CD8-positive, alpha-beta memory T cell (primary cell): ENCODE measurements at regions not wholly inside any gene's neighbourhood (a gene's known extent, or its start where the extent isn't known, plus 50 kb on each side); places are given as distances from the start of the nearest gene placed in this dataset.
"Not testable (repeated sequence)": the region's sequence is repeated elsewhere in the genome, so short reads cannot be mapped to it uniquely, and the experiment has no call there.

Experiments used
- CTCF ChIA-PET: fragments of 350-600 bp; sonication (Branson Sonifier 250); formaldehyde crosslinking; loops from one replicate; lab custom pipeline; 2021; ENCODE audit warnings: antibody characterized with exemption; lab: Charles Lee
- POLR2A ChIA-PET: fragments of 350-600 bp; sonication (Branson Sonifier 250); formaldehyde crosslinking; loops from one replicate; lab custom pipeline; 2021; ENCODE audit warnings: antibody characterized with exemption; lab: Charles Lee
- DNase-seq, 5 donors: peaks; one replicate each; pipeline versions ENCODE4 v3.0.0 to v3.0.0-alpha.2; 2020 to 2022; ENCODE audit warnings: mixed read lengths in 1 of 5
- H3K27ac ChIP-seq: one replicate; pipeline ENCODE4 v1.7.0; 2013; ENCODE audit warnings: low read depth, mild to moderate bottlenecking, low read length, moderate library complexity
- H3K27me3 ChIP-seq: 2 replicates; pipeline ENCODE4 v1.7.0; 2013; ENCODE audit warnings: low read length, mild to moderate bottlenecking; ENCODE audit not compliant: insufficient read depth, poor library complexity, severe bottlenecking
- H3K36me3 ChIP-seq: 2 replicates; pipeline ENCODE4 v1.7.0; 2013; ENCODE audit warnings: mild to moderate bottlenecking, low read length, moderate library complexity; ENCODE audit not compliant: insufficient read depth
- H3K4me1 ChIP-seq: 2 replicates; pipeline ENCODE4 v1.7.0; 2013; ENCODE audit warnings: mild to moderate bottlenecking, low read length, moderate library complexity; ENCODE audit not compliant: insufficient read depth
- H3K4me3 ChIP-seq: 2 replicates; pipeline ENCODE4 v1.7.0; 2013; ENCODE audit warnings: mild to moderate bottlenecking, low read length
- H3K9me3 ChIP-seq: 2 replicates; pipeline ENCODE4 v1.7.0; 2013; ENCODE audit warnings: mild to moderate bottlenecking, low read length
- H3K27ac Mint-ChIP-seq, 8 donors: one replicate each; pipeline ENCODE4 v1.8.0; 2020 to 2021; ENCODE audit warnings: mixed read lengths in 8 of 8, mild to moderate bottlenecking in 6 of 8, inconsistent platforms in 3 of 8, moderate library complexity in 3 of 8
- H3K27me3 Mint-ChIP-seq, 2 donors: one replicate each; pipeline ENCODE4 v1.8.0; 2020 to 2021; ENCODE audit warnings: mixed read lengths in 2 of 2, mild to moderate bottlenecking in 1 of 2, moderate library complexity in 1 of 2
- H3K36me3 Mint-ChIP-seq, 3 donors: one replicate each; pipeline ENCODE4 v1.8.0; 2020 to 2021; ENCODE audit warnings: mixed read lengths in 3 of 3, inconsistent platforms in 1 of 3, mild to moderate bottlenecking in 1 of 3
- H3K4me1 Mint-ChIP-seq, 3 donors: one replicate each; pipeline ENCODE4 v1.8.0; 2020 to 2021; ENCODE audit warnings: mixed read lengths in 3 of 3, inconsistent platforms in 1 of 3, mild to moderate bottlenecking in 1 of 3
- H3K4me3 Mint-ChIP-seq, 7 donors: one replicate each; pipeline ENCODE4 v1.8.0; 2020 to 2021; ENCODE audit warnings: mixed read lengths in 7 of 7, mild to moderate bottlenecking in 6 of 7, moderate library complexity in 4 of 7, inconsistent platforms in 2 of 7
- H3K9me3 Mint-ChIP-seq, 5 donors: one replicate each; pipeline ENCODE4 v1.8.0; 2020 to 2022; ENCODE audit warnings: mixed read lengths in 5 of 5, mild to moderate bottlenecking in 3 of 5, moderate library complexity in 2 of 5, inconsistent platforms in 1 of 5

DNA sequence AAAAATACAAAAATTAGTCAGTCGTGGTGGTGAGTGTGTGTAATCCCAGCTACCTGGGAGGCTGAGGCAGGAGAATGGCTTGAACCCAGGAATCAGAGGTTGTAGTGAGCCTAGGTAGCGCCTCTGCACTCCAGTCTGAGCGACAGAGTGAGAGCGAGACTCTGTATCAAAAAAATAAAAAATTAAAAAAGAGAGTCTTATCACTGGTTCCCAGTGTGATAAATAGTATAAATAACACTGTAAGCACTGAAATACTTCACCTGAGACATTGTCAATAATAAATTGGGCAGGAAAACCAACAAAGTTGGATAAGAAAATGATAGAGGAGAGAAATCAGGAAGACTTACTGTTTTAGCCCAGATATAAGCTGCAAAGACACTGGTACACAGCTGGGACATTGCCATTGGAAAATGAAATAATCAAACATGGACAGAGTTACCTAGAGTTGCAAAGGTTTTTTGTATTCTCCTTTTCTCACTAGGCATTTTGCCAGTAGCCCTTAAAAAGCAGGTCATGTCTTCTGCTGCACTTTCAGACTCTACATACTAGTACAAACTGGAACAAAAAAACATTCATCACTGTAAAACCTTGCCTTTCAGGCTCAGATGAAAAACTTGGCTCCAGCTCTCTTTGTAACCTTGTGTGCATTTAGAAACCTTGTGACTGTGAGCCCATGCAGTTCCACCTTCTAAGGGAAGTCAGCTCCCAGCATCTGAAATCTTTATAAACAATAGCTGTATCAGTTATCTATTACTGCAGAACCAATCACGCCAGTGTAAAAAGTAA is 55.0 kb upstream of the PPP1R2C start:
- Mint-ChIP-seq H3K36me3 (peaks cover 0 to 17% (median 2%) of the 10 kb centered on the region in 3 donors), H3K4me1 (peaks cover 0 to 8% (median 7%) of the 10 kb centered on the region in 3 donors), H3K9me3 (peaks cover 0 to 2% (median 0%) of the 10 kb centered on the region in 5 donors), H3K27ac (no peak overlapping the region), H3K27me3 (no peaks in the 10 kb centered on the region), H3K4me3 (no peak overlapping the region)
- no peak overlapping the region for H3K27ac ChIP-seq
- POLR2A ChIA-PET: no interaction called here
- DNase-seq: no peak
- no peaks in the 10 kb centered on the region for H3K9me3 ChIP-seq
- CTCF ChIA-PET: no interaction called here
- H3K36me3 ChIP-seq: no peaks in the 10 kb centered on the region
- H3K4me3 ChIP-seq: no peak overlapping the region
- no peaks in the 10 kb centered on the region for H3K27me3 ChIP-seq
- no peaks in the 10 kb centered on the region for H3K4me1 ChIP-seq

- H3K27ac ChIP-seq, H3K4me3 ChIP-seq, H3K4me3 Mint-ChIP-seq, H3K27me3 Mint-ChIP-seq, H3K9me3 ChIP-seq, H3K4me1 Mint-ChIP-seq, DNase-seq, H3K9me3 Mint-ChIP-seq, H3K27me3 ChIP-seq, POLR2A ChIA-PET, H3K4me1 ChIP-seq, CTCF ChIA-PET, H3K36me3 ChIP-seq: not testable (repeated sequence)
- Mint-ChIP-seq H3K27ac (peak overlapping the region in 1 of 8 donors; percentile 1), H3K36me3 (peaks cover 0 to 17% (median 1%) of the 10 kb centered on the region in 3 donors)
Observed at GRCh38 chrX:42833550-42833940, 55.6 kb upstream of the PPP1R2C start.

DNA sequence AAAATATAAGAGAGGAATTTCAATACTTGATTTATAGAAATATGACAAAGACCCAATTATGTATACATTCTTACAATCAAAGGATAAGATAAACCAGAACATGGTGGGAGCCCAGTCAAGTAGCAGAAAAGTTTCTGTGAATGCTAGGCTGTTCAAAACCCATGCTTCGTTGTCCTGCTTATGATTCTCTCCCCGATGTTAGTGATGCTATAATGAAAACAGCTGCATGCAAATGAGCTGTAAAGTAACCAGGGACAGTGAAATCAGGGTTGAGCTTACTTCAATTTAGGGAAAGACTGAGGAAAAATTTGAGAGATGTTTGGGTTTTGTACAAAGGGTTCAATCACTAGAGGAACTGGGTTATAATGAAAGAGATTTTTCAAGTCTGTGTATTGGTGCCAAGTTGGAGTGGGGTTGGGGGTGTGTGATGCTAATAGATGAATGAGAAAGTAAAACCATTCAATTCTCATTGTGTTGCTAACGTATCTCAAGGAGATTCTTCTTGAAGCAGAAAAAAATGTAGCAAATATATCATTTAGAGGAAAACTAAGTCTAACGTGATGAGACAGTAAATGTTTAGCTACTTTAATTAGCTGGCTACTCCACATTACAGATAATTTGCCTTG is 59.3 kb upstream of the PPP1R2C start:
- POLR2A ChIA-PET: no interaction called here
- H3K27ac ChIP-seq: no peak overlapping the region
- CTCF ChIA-PET: interaction anchor here (0.7 kb wide), 1 partner anchor 16 kb away, joined by 3 read pairs; no protein-coding TSS in a partner anchor
- no peaks in the 10 kb centered on the region for H3K36me3 ChIP-seq
- no peaks in the 10 kb centered on the region for H3K27me3 ChIP-seq
- no peak overlapping the region for H3K4me3 ChIP-seq
- H3K4me1 Mint-ChIP-seq: peaks cover 0 to 9% (median 8%) of the 10 kb centered on the region in 3 donors
- H3K4me1 ChIP-seq: no peaks in the 10 kb centered on the region
- no peaks in the 10 kb centered on the region for H3K27me3 Mint-ChIP-seq
- H3K4me3 Mint-ChIP-seq: no peak overlapping the region
- H3K36me3 Mint-ChIP-seq: peaks cover 0 to 3% (median 0%) of the 10 kb centered on the region in 3 donors
- H3K27ac Mint-ChIP-seq: no peak overlapping the region
- DNase-seq: no peak
- no peaks in the 10 kb centered on the region for H3K9me3 ChIP-seq
- H3K9me3 Mint-ChIP-seq: peaks cover 0 to 3% (median 0%) of the 10 kb centered on the region in 5 donors

DNA sequence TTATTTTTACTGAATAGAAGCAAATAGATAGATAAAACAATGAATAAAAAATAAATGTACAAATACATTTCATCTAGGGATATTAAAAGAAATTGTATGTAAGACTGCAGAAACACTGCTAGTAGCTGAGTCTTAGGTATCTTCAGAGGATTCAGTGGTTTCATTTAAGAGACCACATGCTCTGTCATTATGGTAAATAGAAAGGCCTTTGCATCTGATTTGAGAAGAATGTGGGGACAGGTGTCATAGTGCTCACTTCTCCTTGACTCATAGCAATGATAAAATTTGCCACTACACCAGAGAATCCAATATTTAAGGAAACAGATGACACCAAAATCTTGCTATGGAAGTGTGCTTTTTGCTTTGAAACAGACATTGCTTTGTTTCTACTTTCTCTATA is 59.8 kb upstream of the PPP1R2C start:
- Histone ChIP-seq H3K27ac (no peak overlapping the region), H3K4me3 (no peak overlapping the region), H3K9me3 (no peaks in the 10 kb centered on the region), H3K36me3 (no peaks in the 10 kb centered on the region), H3K4me1 (no peaks in the 10 kb centered on the region), H3K27me3 (no peaks in the 10 kb centered on the region)
- Mint-ChIP-seq H3K27ac (no peak overlapping the region), H3K4me3 (no peak overlapping the region), H3K27me3 (no peaks in the 10 kb centered on the region), H3K9me3 (peaks cover 0 to 3% (median 0%) of the 10 kb centered on the region in 5 donors), H3K4me1 (peaks cover 0 to 9% (median 8%) of the 10 kb centered on the region in 3 donors), H3K36me3 (peaks cover 0 to 3% (median 0%) of the 10 kb centered on the region in 3 donors)
- DNase-seq: no peak
- CTCF ChIA-PET: no interaction called here
- POLR2A ChIA-PET: no interaction called here

DNA sequence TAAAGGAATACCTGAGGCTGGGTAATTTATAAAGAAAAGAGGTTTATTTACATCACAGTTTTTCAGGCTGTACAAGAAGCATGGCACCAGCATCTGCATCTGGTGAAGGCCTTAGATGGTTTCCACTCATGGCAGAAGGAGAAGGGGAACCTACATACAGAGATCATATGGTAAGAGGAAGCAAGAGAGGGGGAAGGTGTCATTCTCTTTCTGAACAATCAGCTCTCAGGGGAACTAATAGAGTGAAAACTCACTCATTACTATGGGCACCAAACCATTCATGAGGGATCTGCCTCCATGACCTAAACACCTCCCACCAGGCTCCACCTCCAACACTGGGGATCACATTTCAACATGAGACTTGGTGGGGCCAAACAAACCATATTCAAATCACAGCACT is 61.7 kb upstream of the PPP1R2C start:
- no peaks in the 10 kb centered on the region for H3K27me3 Mint-ChIP-seq
- H3K27me3 ChIP-seq: no peaks in the 10 kb centered on the region
- ChIA-PET CTCF (no interaction called here), POLR2A (no interaction called here)
- DNase-seq: no peak
- no peaks in the 10 kb centered on the region for H3K36me3 ChIP-seq
- H3K27ac ChIP-seq: no peak overlapping the region
- H3K9me3 Mint-ChIP-seq: peaks cover 0 to 3% (median 0%) of the 10 kb centered on the region in 5 donors
- peaks cover 0 to 4% (median 0%) of the 10 kb centered on the region in 3 donors for H3K36me3 Mint-ChIP-seq
- no peak overlapping the region for H3K4me3 Mint-ChIP-seq
- H3K27ac Mint-ChIP-seq: peak overlapping the region in 1 of 8 donors; percentile 18
- no peaks in the 10 kb centered on the region for H3K9me3 ChIP-seq
- no peak overlapping the region for H3K4me3 ChIP-seq
- no peaks in the 10 kb centered on the region for H3K4me1 ChIP-seq
- peaks cover 0 to 9% (median 8%) of the 10 kb centered on the region in 3 donors for H3K4me1 Mint-ChIP-seq

DNA sequence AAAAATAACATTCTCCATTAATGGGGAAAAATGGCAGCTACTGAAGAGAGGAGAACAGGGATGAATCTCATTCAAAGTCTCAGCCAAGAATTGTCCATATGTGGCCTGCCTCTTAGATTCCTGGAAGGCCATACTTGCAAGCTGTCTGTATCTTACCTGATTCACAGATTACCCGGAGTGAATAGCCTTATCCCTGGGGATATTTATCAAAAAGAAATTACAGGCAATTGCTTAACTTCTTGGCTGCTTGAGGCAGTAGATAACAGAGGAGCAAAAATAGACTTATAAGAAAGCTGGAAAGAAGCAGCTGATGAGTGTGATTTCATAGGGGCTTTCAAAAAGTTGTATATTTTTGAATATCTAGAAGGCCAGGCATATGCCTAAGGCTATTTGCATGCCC is 68.8 kb upstream of the PPP1R2C start:
- Mint-ChIP-seq H3K36me3 (peaks cover 2 to 25% (median 6%) of the 10 kb centered on the region in 3 donors), H3K9me3 (peaks cover 3 to 21% (median 18%) of the 10 kb centered on the region in 5 donors), H3K4me1 (no peaks in the 10 kb centered on the region), H3K27ac (no peak overlapping the region), H3K4me3 (no peak overlapping the region), H3K27me3 (peaks cover 0 to 5% of the 10 kb centered on the region in 2 donors)
- no peaks in the 10 kb centered on the region for H3K4me1 ChIP-seq
- H3K4me3 ChIP-seq: no peak overlapping the region
- H3K27me3 ChIP-seq: no peaks in the 10 kb centered on the region
- H3K9me3 ChIP-seq: no peaks in the 10 kb centered on the region
- H3K27ac ChIP-seq: no peak overlapping the region
- POLR2A ChIA-PET: no interaction called here
- DNase-seq: no peak
- no peaks in the 10 kb centered on the region for H3K36me3 ChIP-seq
- CTCF ChIA-PET: no interaction called here

DNA sequence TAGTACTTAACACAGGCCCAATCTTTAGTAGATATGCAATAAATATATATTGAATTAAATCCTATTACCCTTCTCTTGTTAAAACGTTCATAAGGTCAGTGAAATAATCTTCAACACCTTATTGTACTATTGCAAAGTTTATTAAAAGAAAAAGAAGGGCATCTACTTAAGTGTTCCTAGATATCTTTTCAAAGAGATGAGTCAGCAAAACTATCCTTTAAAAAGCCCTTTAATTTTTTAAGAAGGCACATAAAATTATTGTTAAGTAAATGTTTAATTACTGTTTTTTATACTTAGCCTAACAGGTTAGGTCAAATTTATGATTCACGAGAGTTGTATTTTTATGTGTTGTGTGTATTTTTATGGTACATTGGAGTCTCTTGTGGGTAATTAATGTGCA is 77.3 kb upstream of the PPP1R2C start:
- H3K4me1 ChIP-seq: no peaks in the 10 kb centered on the region
- Mint-ChIP-seq H3K4me1 (peaks cover 0 to 4% (median 4%) of the 10 kb centered on the region in 3 donors), H3K4me3 (no peak overlapping the region), H3K9me3 (peaks cover 0 to 7% (median 3%) of the 10 kb centered on the region in 5 donors), H3K27ac (no peak overlapping the region), H3K36me3 (peaks cover 0 to 25% (median 2%) of the 10 kb centered on the region in 3 donors), H3K27me3 (no peaks in the 10 kb centered on the region)
- H3K9me3 ChIP-seq: no peaks in the 10 kb centered on the region
- ChIA-PET POLR2A (no interaction called here), CTCF (no interaction called here)
- H3K36me3 ChIP-seq: no peaks in the 10 kb centered on the region
- DNase-seq: no peak
- no peak overlapping the region for H3K4me3 ChIP-seq
- no peak overlapping the region for H3K27ac ChIP-seq
- no peaks in the 10 kb centered on the region for H3K27me3 ChIP-seq

- H3K4me3 Mint-ChIP-seq: no peak overlapping the region
- Histone ChIP-seq H3K27ac (no peak overlapping the region), H3K27me3 (no peaks in the 10 kb centered on the region), H3K9me3 (no peaks in the 10 kb centered on the region), H3K4me3 (no peak overlapping the region), H3K4me1 (no peaks in the 10 kb centered on the region), H3K36me3 (no peaks in the 10 kb centered on the region)
- peaks cover 0 to 7% (median 3%) of the 10 kb centered on the region in 5 donors for H3K9me3 Mint-ChIP-seq
- H3K36me3 Mint-ChIP-seq: peaks cover 0 to 25% (median 2%) of the 10 kb centered on the region in 3 donors
- no peak for DNase-seq
- H3K27me3 Mint-ChIP-seq: no peaks in the 10 kb centered on the region
- ChIA-PET CTCF (no interaction called here), POLR2A (no interaction called here)
- H3K4me1 Mint-ChIP-seq: peaks cover 0 to 4% (median 4%) of the 10 kb centered on the region in 3 donors
- peak overlapping the region in 1 of 8 donors; percentile 66 for H3K27ac Mint-ChIP-seq
Observed at GRCh38 chrX:42857766-42858165, 79.8 kb upstream of the PPP1R2C start.
